ENCODE measurements at regions not wholly inside any gene's neighbourhood (a gene's known extent, or its start where the extent isn't known, plus 50 kb on each side); places are given as distances from the start of the nearest gene placed in this dataset.

- TF ChIP-seq POLR2A (IDR thresholded peaks at IDR 0.05; ENCODE audit: low read depth, low read length) = no peak
- TF ChIP-seq POLR2AphosphoS5 (IDR thresholded peaks at IDR 0.05; ENCODE audit: low read depth, low read length) = no peak
- TF ChIP-seq TAF1 (IDR thresholded peaks at IDR 0.05; ENCODE audit: borderline replicate concordance, low read depth, low read length) = no peak
Measured at GRCh38 chr9:88266416-88266815, 121.8 kb upstream of the SPIN1 start.

Measured in GM12892 (cell line).